ENCODE measurements at regions not wholly inside any gene's neighbourhood (a gene's known extent, or its start where the extent isn't known, plus 50 kb on each side); places are given as distances from the start of the nearest gene placed in this dataset.

DNA sequence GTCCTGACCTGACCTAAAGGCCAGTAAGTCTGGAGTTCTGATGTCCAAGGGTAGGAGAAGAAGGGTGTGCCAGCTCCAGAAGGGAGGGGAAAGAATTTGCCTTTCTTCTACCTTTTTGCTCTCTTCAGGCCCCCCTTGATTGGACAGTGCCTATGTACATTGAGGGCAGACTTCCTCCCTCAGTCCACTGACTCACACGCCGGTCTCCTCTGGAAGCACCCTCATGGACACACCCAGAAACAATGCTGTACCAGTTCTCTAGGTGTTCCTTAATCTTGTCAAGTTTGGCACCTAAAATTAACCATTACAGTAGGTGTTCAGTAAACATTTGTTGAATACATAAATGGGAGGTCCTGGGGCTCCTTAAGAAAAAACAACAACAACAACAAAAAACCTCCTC is 51.0 kb upstream of the POU2F1 start:
- no peak for TF ChIP-seq ZNF44 (CRISPR knock-in tag; IDR thresholded peaks at IDR 0.05)
- no peak for TF ChIP-seq ZNF263 (CRISPR knock-in tag; IDR thresholded peaks at IDR 0.05)
- TF ChIP-seq JUND (CRISPR knock-in tag; IDR thresholded peaks at IDR 0.05) = no peak
- TF ChIP-seq HCFC1 (IDR thresholded peaks at IDR 0.05; ENCODE audit: low read depth, low read length) = no peak
- TF ChIP-seq ZSCAN20 (CRISPR knock-in tag; IDR thresholded peaks at IDR 0.05; ENCODE audit: borderline replicate concordance) = no peak
- TF ChIP-seq SALL2 (CRISPR knock-in tag; IDR thresholded peaks at IDR 0.05) = no peak
- no peak for TF ChIP-seq FOXJ3 (CRISPR knock-in tag; IDR thresholded peaks at IDR 0.05; ENCODE audit: borderline replicate concordance)
- no peak for TF ChIP-seq POLR2AphosphoS5 (IDR thresholded peaks at IDR 0.05; ENCODE audit: low read depth, low read length)
- TF ChIP-seq ZKSCAN1 (IDR thresholded peaks at IDR 0.05; ENCODE audit: low read length) = no peak
- TF ChIP-seq POLR2A (IDR thresholded peaks at IDR 0.05; ENCODE audit: insufficient read depth in 1 of 2, low read depth in 2 of 2, low read length in 2 of 2) = no peak
- no peak for TF ChIP-seq MLLT10 (CRISPR knock-in tag; IDR thresholded peaks at IDR 0.05)
- TF ChIP-seq, protein P1, sequence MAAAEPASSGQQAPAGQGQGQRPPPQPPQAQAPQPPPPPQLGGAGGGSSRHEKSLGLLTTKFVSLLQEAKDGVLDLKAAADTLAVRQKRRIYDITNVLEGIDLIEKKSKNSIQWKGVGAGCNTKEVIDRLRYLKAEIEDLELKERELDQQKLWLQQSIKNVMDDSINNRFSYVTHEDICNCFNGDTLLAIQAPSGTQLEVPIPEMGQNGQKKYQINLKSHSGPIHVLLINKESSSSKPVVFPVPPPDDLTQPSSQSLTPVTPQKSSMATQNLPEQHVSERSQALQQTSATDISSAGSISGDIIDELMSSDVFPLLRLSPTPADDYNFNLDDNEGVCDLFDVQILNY (CRISPR knock-in tag; conservative IDR thresholded peaks at IDR 0.05) = no peak
